ENCODE measurements at regions not wholly inside any gene's neighbourhood (a gene's known extent, or its start where the extent isn't known, plus 50 kb on each side); places are given as distances from the start of the nearest gene placed in this dataset.
"Not testable (repeated sequence)": the region's sequence is repeated elsewhere in the genome, so short reads cannot be mapped to it uniquely, and the experiment has no call there.

- DNase-seq = no peak
Measured at GRCh38 chr6:14547284-14547998, 429.9 kb downstream of the CD83 start.

DNA sequence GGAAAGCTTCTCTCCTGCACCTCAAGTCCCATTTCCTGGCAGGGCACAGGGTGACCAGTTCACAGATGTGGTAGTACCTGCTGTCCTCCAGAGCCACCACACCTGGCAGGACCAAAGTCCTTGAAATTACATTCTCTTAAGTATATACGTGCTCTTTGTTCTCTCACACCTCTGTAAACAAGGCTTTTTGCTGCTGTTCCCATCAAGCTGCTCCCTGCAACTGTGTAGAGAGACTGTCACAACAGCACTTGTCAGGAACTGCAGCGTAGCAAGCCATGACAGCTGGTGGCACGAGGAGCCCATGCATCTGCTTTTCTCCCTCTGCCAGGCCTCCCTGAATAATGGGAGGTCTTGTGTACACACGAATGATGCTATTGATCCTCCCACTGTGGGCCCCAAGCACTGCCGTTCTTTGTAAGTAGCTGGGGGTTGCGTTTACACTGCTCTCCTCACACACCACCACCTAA, 431.8 kb downstream of the CD83 start:
- peak in 29 of 58 donors; percentile 2 to 55 (median 20) for DNase-seq

DNA sequence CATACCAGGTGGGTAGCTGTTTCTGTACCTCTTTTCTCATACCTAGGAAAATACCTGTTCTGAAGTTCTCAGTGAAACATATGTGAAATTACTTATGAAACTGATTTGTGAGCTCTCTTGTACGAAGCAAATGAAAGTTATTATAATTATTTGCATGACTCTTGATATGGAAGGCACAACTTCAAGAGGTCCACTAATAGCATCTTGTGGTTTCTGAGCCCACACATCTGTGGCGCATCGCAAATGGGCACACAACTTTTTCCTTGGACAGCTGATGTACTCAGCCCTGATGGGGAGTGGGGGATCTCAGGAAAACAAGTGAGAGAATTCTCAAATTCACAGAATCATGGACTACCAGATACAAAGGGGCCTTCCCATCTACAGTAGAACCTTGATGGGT, 432.3 kb downstream of the CD83 start:
- DNase-seq = no peak

- no peak for DNase-seq
Measured at GRCh38 chr6:14550410-14550809, 432.8 kb downstream of the CD83 start.

DNA sequence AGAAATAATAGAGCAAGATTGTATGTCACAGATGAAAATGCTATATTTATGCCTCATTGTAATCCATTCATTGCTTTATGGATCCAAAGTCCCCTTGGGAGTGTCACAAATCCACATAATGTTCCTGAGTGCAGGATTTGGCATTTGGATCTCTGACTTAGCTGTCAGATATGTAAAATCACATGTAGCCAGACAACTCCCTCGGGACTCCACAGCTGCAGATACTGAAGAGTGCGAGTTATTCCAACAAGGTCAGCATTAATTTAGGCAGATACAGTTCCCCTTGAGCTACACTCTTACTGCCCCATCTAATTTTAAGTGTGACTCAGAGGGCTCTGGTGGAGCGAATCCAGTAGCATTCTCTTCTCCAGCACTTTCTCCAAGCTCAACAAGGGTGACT, 433.2 kb downstream of the CD83 start:
- DNase-seq = no peak

GRCh38 chr6:14551601-14552000, 434.0 kb downstream of the CD83 start:
- not testable (repeated sequence) for DNase-seq

GRCh38 chr6:14552891-14553290, 435.3 kb downstream of the CD83 start:
- DNase-seq = no peak

GRCh38 chr6:14553515-14553914, 435.9 kb downstream of the CD83 start:
- no peak for DNase-seq

GRCh38 chr6:14555804-14556203, 438.2 kb downstream of the CD83 start:
- no peak for DNase-seq

GRCh38 chr6:14559746-14560536, 442.4 kb downstream of the CD83 start:
- DNase-seq = peak in 1 of 58 donors; percentile 2

GRCh38 chr6:14561563-14561962, 444.0 kb downstream of the CD83 start:
- DNase-seq = not testable (repeated sequence)

DNA sequence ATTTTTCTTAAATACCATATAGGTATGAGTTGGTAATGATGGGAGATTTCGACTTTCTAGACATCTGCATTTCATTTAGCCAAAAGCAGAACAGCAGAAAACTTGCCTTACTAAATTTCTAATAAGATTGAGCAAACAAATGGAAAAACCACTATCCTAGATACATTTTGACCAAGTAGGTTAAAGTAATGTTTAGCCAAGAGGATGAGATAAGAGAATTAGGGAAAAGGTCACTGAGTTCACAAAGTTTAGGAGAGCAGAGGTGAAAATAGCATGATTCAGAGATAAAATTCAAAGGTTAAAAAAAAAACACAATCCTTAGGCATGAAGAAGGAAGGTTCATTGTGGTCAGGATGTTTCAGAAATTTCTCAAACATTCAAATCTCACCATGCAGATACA, 450.3 kb downstream of the CD83 start:
- no peak for DNase-seq

GRCh38 chr6:14569394-14569793, 451.8 kb downstream of the CD83 start:
- no peak for DNase-seq

DNA sequence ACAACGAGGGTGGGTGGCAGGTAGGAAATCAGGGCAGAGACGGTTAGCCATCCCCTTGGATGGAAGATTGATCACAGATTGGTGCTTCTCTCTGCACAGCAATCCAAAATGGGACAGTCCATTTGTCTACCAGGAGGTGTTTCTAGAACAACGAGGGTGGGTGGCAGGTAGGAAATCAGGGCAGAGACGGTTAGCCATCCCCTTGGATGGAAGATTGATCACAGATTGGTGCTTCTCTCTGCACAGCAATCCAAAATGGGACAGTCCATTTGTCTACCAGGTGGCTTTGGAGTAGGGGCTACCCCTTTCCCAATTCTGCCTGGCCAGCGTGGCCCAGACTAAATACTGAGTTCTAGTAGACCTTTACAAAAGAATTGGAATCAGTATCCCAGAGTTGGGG, 452.3 kb downstream of the CD83 start:
- not testable (repeated sequence) for DNase-seq

DNA sequence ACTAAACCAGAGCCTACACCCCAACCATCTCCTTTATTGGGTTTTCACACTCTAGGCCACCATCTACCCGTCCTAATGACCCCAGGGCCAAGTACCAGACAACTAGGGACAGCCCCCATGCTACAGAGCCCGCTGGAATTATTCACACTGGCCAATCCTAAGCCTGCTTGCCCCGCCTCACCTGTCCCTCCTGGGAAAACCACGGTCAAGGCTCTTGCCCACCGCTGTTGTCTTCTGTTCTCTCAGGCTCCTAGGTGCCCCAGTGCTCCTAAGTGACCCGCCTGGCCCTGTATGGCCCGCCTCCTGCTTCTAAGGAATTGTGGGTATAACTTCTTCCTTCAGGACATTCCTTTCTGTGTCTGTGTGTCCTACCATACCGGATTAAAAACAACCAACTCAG, 453.4 kb downstream of the CD83 start:
- DNase-seq = no peak

GRCh38 chr6:14571746-14572145, 454.2 kb downstream of the CD83 start:
- DNase-seq = no peak

DNA sequence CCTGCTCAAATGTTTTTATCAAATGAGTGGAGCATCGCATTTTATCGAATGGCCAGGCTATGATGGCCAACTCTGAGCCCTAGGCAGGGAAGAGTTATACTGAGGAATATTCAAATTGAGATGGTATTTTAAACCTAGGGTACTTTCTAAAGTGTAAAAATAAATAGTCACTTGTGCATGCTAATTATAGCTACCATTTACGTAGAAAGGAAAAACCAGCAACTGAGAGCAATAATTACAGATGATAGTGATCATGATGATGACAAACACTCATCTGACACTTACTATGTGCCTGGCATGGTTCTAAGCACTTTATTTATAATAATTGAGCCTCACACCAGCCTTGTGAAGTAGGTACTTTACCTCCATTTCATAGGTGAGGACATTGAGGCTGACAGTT, 455.7 kb downstream of the CD83 start:
- no peak for DNase-seq

- DNase-seq = no peak
Measured at GRCh38 chr6:14573703-14574290, 456.2 kb downstream of the CD83 start.

- DNase-seq = no peak
Measured at GRCh38 chr6:14575961-14576360, 458.4 kb downstream of the CD83 start.

- no peak for DNase-seq
Measured at GRCh38 chr6:14578994-14579393, 461.4 kb downstream of the CD83 start.

DNA sequence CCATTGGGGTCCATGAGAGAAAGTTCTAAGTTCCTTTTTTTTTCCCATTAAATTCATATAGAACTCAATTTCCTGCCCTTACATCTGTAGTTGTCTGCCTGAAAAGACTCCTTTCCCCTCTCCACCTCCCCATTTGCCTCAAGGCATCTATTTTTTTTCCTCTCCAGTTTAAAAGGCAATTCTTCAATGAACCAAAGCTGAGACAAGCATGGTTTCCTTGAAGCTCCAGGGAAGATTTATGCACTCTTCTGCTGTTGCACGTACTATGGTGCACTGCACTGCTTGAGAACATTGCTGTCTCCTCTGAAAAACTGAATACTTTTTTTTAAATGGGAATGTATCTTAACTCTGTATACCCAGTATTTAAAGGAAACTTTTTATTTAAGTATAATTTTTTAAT, 465.2 kb downstream of the CD83 start:
- no peak for DNase-seq

DNA sequence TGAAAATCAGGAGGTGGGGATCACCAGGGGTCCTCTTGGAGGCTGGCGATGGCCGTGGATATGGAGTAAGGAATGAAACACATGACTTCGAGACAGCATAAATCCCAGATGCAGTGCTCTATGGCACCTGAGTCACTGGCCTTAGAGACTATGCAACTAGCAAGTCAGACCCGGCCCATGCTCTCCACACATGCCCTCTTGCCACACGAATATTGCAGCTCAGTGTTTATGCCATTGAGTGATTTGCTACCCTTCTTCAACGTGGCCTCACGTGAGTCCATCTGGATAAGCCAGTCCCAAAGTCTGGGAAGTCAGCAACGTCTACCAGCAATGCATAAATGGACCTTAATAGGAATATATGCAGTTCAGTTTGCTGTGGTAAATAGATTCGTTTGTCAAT, 466.3 kb downstream of the CD83 start:
- DNase-seq = no peak
